ENCODE measurements at regions not wholly inside any gene's neighbourhood (a gene's known extent, or its start where the extent isn't known, plus 50 kb on each side); places are given as distances from the start of the nearest gene placed in this dataset.

- FAIRE-seq: no peak
Measured at GRCh38 chr14:42719391-42719790, 1112.7 kb downstream of the LRFN5 start.

GRCh38 chr14:42715316-42715715, 1108.6 kb downstream of the LRFN5 start:
- no peak for DNase-seq (ENCODE audit: insufficient read length, low spot score)
- FAIRE-seq: no peak

More at GRCh38 chr14:42719391-42719790, 1112.7 kb downstream of the LRFN5 start:
- no peak for DNase-seq (ENCODE audit: insufficient read length, low spot score)

- DNase-seq (ENCODE audit: insufficient read length, low spot score) (no peak), FAIRE-seq (no peak)
Measured at GRCh38 chr14:42710071-42710470, 1103.4 kb downstream of the LRFN5 start.

- no peak for DNase-seq (ENCODE audit: insufficient read length, low spot score)
- no peak for FAIRE-seq
Measured at GRCh38 chr14:42703501-42703900, 1096.8 kb downstream of the LRFN5 start.

GRCh38 chr14:42687421-42687820, 1080.7 kb downstream of the LRFN5 start:
- DNase-seq (ENCODE audit: insufficient read length, low spot score) (no peak), FAIRE-seq (no peak)

GRCh38 chr14:42683707-42684106, 1077.0 kb downstream of the LRFN5 start:
- DNase-seq (ENCODE audit: insufficient read length, low spot score) (no peak), FAIRE-seq (no peak)

- no peak for DNase-seq (ENCODE audit: insufficient read length, low spot score)
- no peak for FAIRE-seq
Measured at GRCh38 chr14:42676636-42677035, 1070.0 kb downstream of the LRFN5 start.

- DNase-seq (ENCODE audit: insufficient read length, low spot score) (no peak), FAIRE-seq (no peak)
Measured at GRCh38 chr14:42673963-42674362, 1067.3 kb downstream of the LRFN5 start.

GRCh38 chr14:42671636-42672035, 1065.0 kb downstream of the LRFN5 start:
- FAIRE-seq: no peak

GRCh38 chr14:42665083-42665482, 1058.4 kb downstream of the LRFN5 start:
- DNase-seq (ENCODE audit: insufficient read length, low spot score) (no peak), FAIRE-seq (no peak)

More at GRCh38 chr14:42671636-42672035, 1065.0 kb downstream of the LRFN5 start:
- DNase-seq (ENCODE audit: insufficient read length, low spot score): no peak

- DNase-seq (ENCODE audit: insufficient read length, low spot score) (no peak), FAIRE-seq (no peak)
Measured at GRCh38 chr14:42664190-42664589, 1057.5 kb downstream of the LRFN5 start.

GRCh38 chr14:42654707-42655106, 1048.0 kb downstream of the LRFN5 start:
- FAIRE-seq (no peak), DNase-seq (ENCODE audit: insufficient read length, low spot score) (no peak)

- FAIRE-seq (no peak), DNase-seq (ENCODE audit: insufficient read length, low spot score) (no peak)
Measured at GRCh38 chr14:42642787-42643186, 1036.1 kb downstream of the LRFN5 start.

GRCh38 chr14:42633504-42634095, 1026.9 kb downstream of the LRFN5 start:
- DNase-seq (ENCODE audit: insufficient read length, low spot score): no peak

GRCh38 chr14:42629553-42629952, 1022.9 kb downstream of the LRFN5 start:
- no peak for FAIRE-seq
- no peak for DNase-seq (ENCODE audit: insufficient read length, low spot score)

More at GRCh38 chr14:42633504-42634095, 1026.9 kb downstream of the LRFN5 start:
- FAIRE-seq: no peak

- no peak for FAIRE-seq
- DNase-seq (ENCODE audit: insufficient read length, low spot score): no peak
Measured at GRCh38 chr14:42628602-42629001, 1021.9 kb downstream of the LRFN5 start.

GRCh38 chr14:42626986-42627385, 1020.3 kb downstream of the LRFN5 start:
- no peak for FAIRE-seq
- DNase-seq (ENCODE audit: insufficient read length, low spot score): no peak

GRCh38 chr14:42624980-42625761, 1018.5 kb downstream of the LRFN5 start:
- DNase-seq (ENCODE audit: insufficient read length, low spot score) (no peak), FAIRE-seq (no peak)

- FAIRE-seq (no peak), DNase-seq (ENCODE audit: insufficient read length, low spot score) (no peak)
Measured at GRCh38 chr14:42617005-42617404, 1010.3 kb downstream of the LRFN5 start.

- DNase-seq (ENCODE audit: insufficient read length, low spot score) (no peak), FAIRE-seq (no peak)
Measured at GRCh38 chr14:42606839-42607238, 1000.2 kb downstream of the LRFN5 start.

- FAIRE-seq: no peak
- DNase-seq (ENCODE audit: insufficient read length, low spot score): no peak
Measured at GRCh38 chr14:42602336-42602845, 995.7 kb downstream of the LRFN5 start.

- DNase-seq (ENCODE audit: insufficient read length, low spot score): no peak
- no peak for FAIRE-seq
Measured at GRCh38 chr14:42572032-42572431, 965.4 kb downstream of the LRFN5 start.

Data from GM19239 (cell line).